ENCODE measurements at regions not wholly inside any gene's neighbourhood (a gene's known extent, or its start where the extent isn't known, plus 50 kb on each side); places are given as distances from the start of the nearest gene placed in this dataset.

DNA sequence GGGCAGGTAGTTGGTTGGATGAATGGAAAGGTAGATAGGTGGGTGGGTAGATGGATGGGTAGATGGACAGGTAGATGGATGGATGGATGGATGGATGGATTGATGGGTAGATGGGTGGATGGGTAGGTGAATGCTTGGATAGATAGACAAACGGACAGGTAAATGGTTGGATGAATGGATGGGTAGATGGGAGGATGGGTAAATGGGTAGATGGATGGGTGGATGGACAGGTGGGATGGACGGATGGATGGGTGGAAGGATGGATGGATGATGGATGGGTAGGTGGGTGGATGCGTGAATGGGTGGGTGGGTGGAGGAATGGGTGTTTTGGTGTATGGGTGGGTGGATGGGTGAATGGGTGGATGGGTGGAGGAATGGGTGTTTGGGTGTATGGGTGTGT is 50.1 kb upstream of the ASAP2 start:
- TF ChIP-seq POLR2A (IDR thresholded peaks at IDR 0.05) (no peak), EP300 (IDR thresholded peaks at IDR 0.05; ENCODE audit: low read depth) (no peak), POLR2AphosphoS5 (IDR thresholded peaks at IDR 0.05) (no peak)
- TF ChIP-seq, protein P1, sequence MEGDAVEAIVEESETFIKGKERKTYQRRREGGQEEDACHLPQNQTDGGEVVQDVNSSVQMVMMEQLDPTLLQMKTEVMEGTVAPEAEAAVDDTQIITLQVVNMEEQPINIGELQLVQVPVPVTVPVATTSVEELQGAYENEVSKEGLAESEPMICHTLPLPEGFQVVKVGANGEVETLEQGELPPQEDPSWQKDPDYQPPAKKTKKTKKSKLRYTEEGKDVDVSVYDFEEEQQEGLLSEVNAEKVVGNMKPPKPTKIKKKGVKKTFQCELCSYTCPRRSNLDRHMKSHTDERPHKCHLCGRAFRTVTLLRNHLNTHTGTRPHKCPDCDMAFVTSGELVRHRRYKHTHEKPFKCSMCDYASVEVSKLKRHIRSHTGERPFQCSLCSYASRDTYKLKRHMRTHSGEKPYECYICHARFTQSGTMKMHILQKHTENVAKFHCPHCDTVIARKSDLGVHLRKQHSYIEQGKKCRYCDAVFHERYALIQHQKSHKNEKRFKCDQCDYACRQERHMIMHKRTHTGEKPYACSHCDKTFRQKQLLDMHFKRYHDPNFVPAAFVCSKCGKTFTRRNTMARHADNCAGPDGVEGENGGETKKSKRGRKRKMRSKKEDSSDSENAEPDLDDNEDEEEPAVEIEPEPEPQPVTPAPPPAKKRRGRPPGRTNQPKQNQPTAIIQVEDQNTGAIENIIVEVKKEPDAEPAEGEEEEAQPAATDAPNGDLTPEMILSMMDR (IDR thresholded peaks at IDR 0.05) = no peak
- intact Hi-C loops (cut with DNase I; ENCODE audit: low total_unique reads) = no loop called here
- Histone ChIP-seq H3K4me3 (no peak overlapping the region), H3K36me3 (no peaks in the 10 kb centered on the region), H3K27me3 (no peaks in the 10 kb centered on the region), H3K4me1 (no peaks in the 10 kb centered on the region), H3K9me3 (no peaks in the 10 kb centered on the region), H3K27ac (no peak overlapping the region)
- 83 to 89% methylated on average over 3 of the region's 3 CpGs for WGBS, 2 donors (ENCODE audit: low coverage in 1 of 2)
- no peak for DNase-seq
- in situ Hi-C loops (cut with MboI; ENCODE audit: low pct_ligation_motif_present in 1 of 4, low pct_unique_long_range_greater_than_20kb in 1 of 4, low sequenced_read_pairs in 3 of 4) = loop anchor here in 1 of 4 donors (25.0 kb wide), 1 partner anchor 181 kb away; no protein-coding TSS in a partner anchor

DNA sequence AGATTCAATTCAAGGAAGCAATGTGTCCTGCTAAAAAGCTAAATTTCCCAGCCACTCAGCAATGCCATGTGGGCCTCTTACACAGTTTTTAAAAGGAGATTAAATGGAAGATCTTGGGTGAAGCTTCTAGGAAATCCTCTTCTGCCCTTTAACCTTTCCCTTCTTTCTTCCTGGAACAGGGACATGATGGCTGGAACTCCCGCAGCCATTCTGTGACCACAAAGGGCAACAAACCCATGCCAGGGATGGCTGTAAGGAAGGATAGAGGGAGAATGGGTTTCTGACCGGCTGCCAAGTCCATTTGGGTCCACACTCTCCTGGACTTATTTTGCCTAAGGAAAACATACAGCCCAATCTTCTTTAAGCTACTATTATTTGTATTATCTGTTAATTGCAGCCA is 52.6 kb upstream of the ASAP2 start:
- no peak for DNase-seq
- no peaks in the 10 kb centered on the region for H3K36me3 ChIP-seq
- in situ Hi-C loops (cut with MboI; ENCODE audit: low pct_ligation_motif_present in 1 of 4, low pct_unique_long_range_greater_than_20kb in 1 of 4, low sequenced_read_pairs in 3 of 4) = loop anchor here in 1 of 4 donors (25.0 kb wide), 1 partner anchor 183 kb away; no protein-coding TSS in a partner anchor
- no peak for TF ChIP-seq EP300 (IDR thresholded peaks at IDR 0.05; ENCODE audit: low read depth)
- TF ChIP-seq, protein P1 (IDR thresholded peaks at IDR 0.05) = no peak
- no peak for TF ChIP-seq POLR2AphosphoS5 (IDR thresholded peaks at IDR 0.05)
- TF ChIP-seq POLR2A (IDR thresholded peaks at IDR 0.05) = no peak
- no peak overlapping the region for H3K4me3 ChIP-seq
- 97% methylated on average over 2 of the region's 2 CpGs; no CpG with 5 or more reads in 1 of the 2 donors for WGBS, 2 donors (ENCODE audit: low coverage in 1 of 2)
- intact Hi-C loops (cut with DNase I; ENCODE audit: low total_unique reads) = no loop called here
- no peaks in the 10 kb centered on the region for H3K4me1 ChIP-seq
- H3K27ac ChIP-seq = no peak overlapping the region
- H3K9me3 ChIP-seq = no peaks in the 10 kb centered on the region
- no peaks in the 10 kb centered on the region for H3K27me3 ChIP-seq

GRCh38 chr2:9153643-9153980 is 53.0 kb upstream of the ASAP2 start:
- intact Hi-C loops (cut with DNase I; ENCODE audit: low total_unique reads) = no loop called here
- 86% methylated on average over 4 of the region's 4 CpGs; no CpG with 5 or more reads in 1 of the 2 donors for WGBS, 2 donors (ENCODE audit: low coverage in 1 of 2)
- H3K27ac ChIP-seq = no peak overlapping the region

GRCh38 chr2:9152975-9153642 is 53.5 kb upstream of the ASAP2 start:
- Histone ChIP-seq H3K27ac (no peak overlapping the region), H3K4me3 (no peak overlapping the region), H3K27me3 (no peaks in the 10 kb centered on the region), H3K36me3 (no peaks in the 10 kb centered on the region), H3K4me1 (no peaks in the 10 kb centered on the region), H3K9me3 (no peaks in the 10 kb centered on the region)
- in situ Hi-C loops (cut with MboI; ENCODE audit: low pct_ligation_motif_present in 1 of 4, low pct_unique_long_range_greater_than_20kb in 1 of 4, low sequenced_read_pairs in 3 of 4) (loop anchor here in 1 of 4 donors (25.0 kb wide), 1 partner anchor 184 kb away; no protein-coding TSS in a partner anchor), intact Hi-C loops (cut with DNase I; ENCODE audit: low total_unique reads) (no loop called here)
- DNase-seq = no peak
- no peak for TF ChIP-seq EP300 (IDR thresholded peaks at IDR 0.05; ENCODE audit: low read depth)
- no peak for TF ChIP-seq POLR2A (IDR thresholded peaks at IDR 0.05)
- TF ChIP-seq, protein P1 (IDR thresholded peaks at IDR 0.05) = no peak
- no peak for TF ChIP-seq POLR2AphosphoS5 (IDR thresholded peaks at IDR 0.05)
- 55 to 72% methylated on average over 4 to 14 of the region's 17 CpGs for WGBS, 2 donors (ENCODE audit: low coverage in 1 of 2)

More at GRCh38 chr2:9153643-9153980, 53.0 kb upstream of the ASAP2 start:
- Histone ChIP-seq H3K27me3 (no peaks in the 10 kb centered on the region), H3K4me3 (no peak overlapping the region), H3K4me1 (no peaks in the 10 kb centered on the region), H3K9me3 (no peaks in the 10 kb centered on the region), H3K36me3 (no peaks in the 10 kb centered on the region)
- in situ Hi-C loops (cut with MboI; ENCODE audit: low pct_ligation_motif_present in 1 of 4, low pct_unique_long_range_greater_than_20kb in 1 of 4, low sequenced_read_pairs in 3 of 4) = loop anchor here in 1 of 4 donors (25.0 kb wide), 1 partner anchor 184 kb away; no protein-coding TSS in a partner anchor
- DNase-seq = no peak
- TF ChIP-seq, protein P1 (IDR thresholded peaks at IDR 0.05) = no peak
- TF ChIP-seq EP300 (IDR thresholded peaks at IDR 0.05; ENCODE audit: low read depth) (no peak), POLR2AphosphoS5 (IDR thresholded peaks at IDR 0.05) (no peak), POLR2A (IDR thresholded peaks at IDR 0.05) (no peak)

Measured in transverse colon (tissue), 4 donors.